DOHH2 (cell line): ENCODE measurements at regions not wholly inside any gene's neighbourhood (a gene's known extent, or its start where the extent isn't known, plus 50 kb on each side); places are given as distances from the start of the nearest gene placed in this dataset.

Source experiments
- EZH2phosphoT487 ChIP-seq: fragments of 200-600 bp; sonication (generic); IDR thresholded peaks from 2 replicates; pipeline ENCODE4 v1.6.1; 2017; ENCODE audit warnings: borderline replicate concordance, mild to moderate bottlenecking, antibody characterized with exemption, low read length, moderate library complexity, mixed read lengths
- TF ChIP-seq, protein P1 (sequence below): fragments of 200-600 bp; sonication (generic); IDR thresholded peaks from one replicate; pipeline ENCODE4 v1.5.1; 2014; ENCODE audit warnings: antibody characterized with exemption, mild to moderate bottlenecking, low read depth, low read length; ENCODE audit not compliant: poor library complexity, severe bottlenecking

DNA sequence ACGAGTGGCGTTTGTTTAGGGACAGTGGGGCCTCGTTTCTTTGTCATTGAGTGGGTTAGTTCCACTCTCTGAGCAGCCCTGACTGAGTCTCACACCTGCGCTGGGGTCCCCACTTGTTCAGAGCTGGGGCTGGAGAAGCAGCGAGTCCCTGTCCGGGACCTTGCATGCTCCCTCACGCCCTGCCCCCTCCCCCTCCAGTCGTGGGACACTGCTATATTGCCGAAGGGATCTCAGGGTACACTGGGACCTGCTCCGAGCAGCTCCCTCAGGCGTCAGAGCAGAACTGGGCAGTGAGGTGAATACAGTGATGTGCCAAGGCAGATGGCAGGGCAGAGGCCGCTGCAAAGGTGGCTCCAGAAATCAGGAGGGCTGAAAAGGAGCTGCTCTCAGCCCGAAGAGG is 59.9 kb upstream of the KLF13 start:
- TF ChIP-seq, protein P1, sequence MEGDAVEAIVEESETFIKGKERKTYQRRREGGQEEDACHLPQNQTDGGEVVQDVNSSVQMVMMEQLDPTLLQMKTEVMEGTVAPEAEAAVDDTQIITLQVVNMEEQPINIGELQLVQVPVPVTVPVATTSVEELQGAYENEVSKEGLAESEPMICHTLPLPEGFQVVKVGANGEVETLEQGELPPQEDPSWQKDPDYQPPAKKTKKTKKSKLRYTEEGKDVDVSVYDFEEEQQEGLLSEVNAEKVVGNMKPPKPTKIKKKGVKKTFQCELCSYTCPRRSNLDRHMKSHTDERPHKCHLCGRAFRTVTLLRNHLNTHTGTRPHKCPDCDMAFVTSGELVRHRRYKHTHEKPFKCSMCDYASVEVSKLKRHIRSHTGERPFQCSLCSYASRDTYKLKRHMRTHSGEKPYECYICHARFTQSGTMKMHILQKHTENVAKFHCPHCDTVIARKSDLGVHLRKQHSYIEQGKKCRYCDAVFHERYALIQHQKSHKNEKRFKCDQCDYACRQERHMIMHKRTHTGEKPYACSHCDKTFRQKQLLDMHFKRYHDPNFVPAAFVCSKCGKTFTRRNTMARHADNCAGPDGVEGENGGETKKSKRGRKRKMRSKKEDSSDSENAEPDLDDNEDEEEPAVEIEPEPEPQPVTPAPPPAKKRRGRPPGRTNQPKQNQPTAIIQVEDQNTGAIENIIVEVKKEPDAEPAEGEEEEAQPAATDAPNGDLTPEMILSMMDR, result no peak
- no peak for TF ChIP-seq EZH2phosphoT487
